ENCODE measurements at regions not wholly inside any gene's neighbourhood (a gene's known extent, or its start where the extent isn't known, plus 50 kb on each side); places are given as distances from the start of the nearest gene placed in this dataset.

DNA sequence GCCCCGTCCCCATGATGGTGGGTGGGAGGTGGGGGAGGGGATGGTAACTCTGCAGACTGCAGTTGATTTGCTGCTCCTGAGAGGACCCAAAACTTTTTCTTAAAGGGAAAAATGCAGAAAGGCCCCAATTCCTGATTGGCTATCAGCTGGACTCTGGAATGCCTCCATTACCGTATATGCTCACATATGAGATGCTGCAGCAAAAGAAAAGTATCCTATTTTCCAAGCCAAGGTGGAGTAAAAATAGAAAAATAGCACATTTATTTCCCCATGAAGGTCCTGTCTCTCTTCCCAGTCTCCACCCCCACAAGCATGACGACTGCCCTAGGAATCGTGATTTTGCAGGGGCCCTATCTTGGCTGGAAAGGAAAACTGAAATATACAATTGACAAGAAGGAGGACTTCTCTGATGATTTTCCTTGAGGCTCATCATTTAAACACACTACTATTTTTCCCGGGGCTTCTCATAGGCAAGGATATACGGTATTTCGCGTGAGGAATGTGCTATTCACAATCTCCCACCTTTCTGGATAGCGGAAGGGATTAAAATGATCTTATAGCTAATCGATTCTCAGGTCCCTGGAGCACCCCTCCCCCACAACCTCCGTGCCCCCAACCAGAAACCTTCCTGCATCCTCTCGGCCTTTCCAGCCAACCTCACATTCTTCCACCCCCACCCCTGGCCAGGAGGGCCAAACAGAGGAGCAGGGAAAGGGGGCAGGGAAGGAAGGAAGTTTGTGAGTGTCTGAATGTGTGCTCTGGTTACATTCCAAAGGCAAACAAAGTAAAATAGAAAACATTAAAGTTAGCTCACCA lies 138.9 kb upstream of the CCND2 start:
- no peaks in the 10 kb centered on the region for H3K9me3 ChIP-seq
- ChIA-PET POLR2A (interaction anchor here (1.0 kb wide), 1 partner anchor 17 kb away, joined by 3 read pairs; no protein-coding TSS in a partner anchor), CTCF (interaction anchor here (1.9 kb wide), 1 partner anchor 27 kb away, joined by 4 read pairs; no protein-coding TSS in a partner anchor)
- no peak overlapping the region for H3K4me3 ChIP-seq
- H3K27ac ChIP-seq: no peak overlapping the region
- no peak for FAIRE-seq
- H3K4me2 ChIP-seq: no peak overlapping the region
- no peaks in the 10 kb centered on the region for H3K4me1 ChIP-seq
- ATAC-seq: no peak
- WGBS (ENCODE audit: missing lambda C conversion rate): 40% methylated on average over 12 of the region's 12 CpGs
- no peak for DNase-seq (ENCODE audit: low read depth in 1 of 2, low spot score in 1 of 2)
- TF ChIP-seq HOXA7 (CRISPR knock-in tag; IDR thresholded peaks at IDR 0.05): no peak
- no peak for TF ChIP-seq NFE2L2 (conservative IDR thresholded peaks at IDR 0.05; ENCODE audit: low read length)
- no peak for TF ChIP-seq EHMT2 (IDR thresholded peaks at IDR 0.05; ENCODE audit: low read depth)
- TF ChIP-seq HOXB13 (CRISPR knock-in tag; IDR thresholded peaks at IDR 0.05; ENCODE audit: low read depth): no peak
- TF ChIP-seq, protein P1, sequence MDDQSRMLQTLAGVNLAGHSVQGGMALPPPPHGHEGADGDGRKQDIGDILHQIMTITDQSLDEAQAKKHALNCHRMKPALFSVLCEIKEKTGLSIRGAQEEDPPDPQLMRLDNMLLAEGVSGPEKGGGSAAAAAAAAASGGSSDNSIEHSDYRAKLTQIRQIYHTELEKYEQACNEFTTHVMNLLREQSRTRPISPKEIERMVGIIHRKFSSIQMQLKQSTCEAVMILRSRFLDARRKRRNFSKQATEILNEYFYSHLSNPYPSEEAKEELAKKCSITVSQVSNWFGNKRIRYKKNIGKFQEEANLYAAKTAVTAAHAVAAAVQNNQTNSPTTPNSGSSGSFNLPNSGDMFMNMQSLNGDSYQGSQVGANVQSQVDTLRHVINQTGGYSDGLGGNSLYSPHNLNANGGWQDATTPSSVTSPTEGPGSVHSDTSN (IDR thresholded peaks at IDR 0.05): no peak
- no peak for TF ChIP-seq ZNF302 (CRISPR knock-in tag; IDR thresholded peaks at IDR 0.05)
- TF ChIP-seq FOSL2 (IDR thresholded peaks at IDR 0.05): no peak
- no peak for TF ChIP-seq FOSL2 (CRISPR knock-in tag; IDR thresholded peaks at IDR 0.05)
- no peak for TF ChIP-seq NPAS2 (CRISPR knock-in tag; IDR thresholded peaks at IDR 0.05; ENCODE audit: borderline replicate concordance)
- TF ChIP-seq CEBPB (IDR thresholded peaks at IDR 0.05): no peak

DNA sequence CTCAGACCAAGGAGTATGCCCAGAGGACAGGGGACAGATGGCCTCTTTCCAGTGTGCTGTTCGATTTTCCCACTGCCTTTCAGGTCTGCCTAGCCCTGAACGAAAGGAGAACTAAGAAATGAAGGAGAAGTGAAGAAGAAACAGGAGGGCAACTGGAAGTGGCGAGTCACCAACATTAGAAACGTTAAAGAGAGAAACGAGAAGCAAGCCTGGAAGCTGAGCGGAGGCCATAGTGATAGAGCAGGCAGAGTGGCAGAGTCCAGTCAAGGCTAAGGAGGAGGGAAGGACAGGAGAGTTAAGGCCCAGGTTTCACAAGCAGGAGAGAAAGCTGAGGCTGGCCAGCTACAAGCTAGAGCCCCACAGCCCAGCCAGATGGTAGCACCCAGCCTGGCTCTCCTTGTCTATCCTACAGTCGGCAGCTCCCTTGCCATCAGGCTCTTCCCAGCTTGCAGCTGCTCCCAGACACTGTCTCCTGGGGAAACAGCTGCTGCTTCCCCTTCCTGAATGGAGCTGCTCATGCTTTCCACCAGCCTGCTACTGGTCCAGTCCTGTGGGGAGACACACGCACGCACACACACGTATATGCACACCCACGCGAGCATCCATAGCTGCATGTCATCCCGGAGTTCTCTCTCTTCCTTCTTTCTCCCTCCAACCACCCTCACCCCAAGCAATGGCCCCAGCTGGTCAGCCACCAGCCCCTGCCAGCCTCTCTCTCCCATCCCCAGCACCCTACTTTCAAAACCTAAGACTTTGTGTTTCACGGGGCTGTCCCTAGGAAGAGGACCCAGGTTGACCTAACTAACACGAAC lies 139.7 kb upstream of the CCND2 start:
- FAIRE-seq: no peak
- Histone ChIP-seq H3K9me3 (no peaks in the 10 kb centered on the region), H3K27ac (no peak overlapping the region), H3K4me1 (no peaks in the 10 kb centered on the region), H3K4me3 (no peak overlapping the region), H3K4me2 (no peak overlapping the region)
- POLR2A ChIA-PET: interaction anchor here (1.0 kb wide), 1 partner anchor 17 kb away, joined by 3 read pairs; no protein-coding TSS in a partner anchor
- TF ChIP-seq FOSB (CRISPR knock-in tag; IDR thresholded peaks at IDR 0.05) (no peak), HOXA7 (CRISPR knock-in tag; IDR thresholded peaks at IDR 0.05) (no peak), ZFP36 (IDR thresholded peaks at IDR 0.05; ENCODE audit: borderline replicate concordance, partially characterized antibody) (no peak), CBX2 (IDR thresholded peaks at IDR 0.05; ENCODE audit: borderline replicate concordance, low read depth) (no peak), CHD2 (IDR thresholded peaks at IDR 0.05; ENCODE audit: low read length, partially characterized antibody) (no peak), NR3C1 (IDR thresholded peaks at IDR 0.05) (no peak), FOSL2 (IDR thresholded peaks at IDR 0.05) (no peak), FOSL2 (CRISPR knock-in tag; IDR thresholded peaks at IDR 0.05) (no peak), NFE2L2 (conservative IDR thresholded peaks at IDR 0.05; ENCODE audit: low read length) (no peak), KDM5A (IDR thresholded peaks at IDR 0.05) (no peak), BHLHE40 (IDR thresholded peaks at IDR 0.05; ENCODE audit: low read depth, low read length) (no peak), KDM1A (IDR thresholded peaks at IDR 0.05; ENCODE audit: low read depth) (no peak), MAZ (IDR thresholded peaks at IDR 0.05; ENCODE audit: borderline replicate concordance, low read depth, low read length) (no peak), NPAS2 (CRISPR knock-in tag; IDR thresholded peaks at IDR 0.05; ENCODE audit: borderline replicate concordance) (no peak), HDAC2 (IDR thresholded peaks at IDR 0.05) (no peak)
- TF ChIP-seq, protein P2, sequence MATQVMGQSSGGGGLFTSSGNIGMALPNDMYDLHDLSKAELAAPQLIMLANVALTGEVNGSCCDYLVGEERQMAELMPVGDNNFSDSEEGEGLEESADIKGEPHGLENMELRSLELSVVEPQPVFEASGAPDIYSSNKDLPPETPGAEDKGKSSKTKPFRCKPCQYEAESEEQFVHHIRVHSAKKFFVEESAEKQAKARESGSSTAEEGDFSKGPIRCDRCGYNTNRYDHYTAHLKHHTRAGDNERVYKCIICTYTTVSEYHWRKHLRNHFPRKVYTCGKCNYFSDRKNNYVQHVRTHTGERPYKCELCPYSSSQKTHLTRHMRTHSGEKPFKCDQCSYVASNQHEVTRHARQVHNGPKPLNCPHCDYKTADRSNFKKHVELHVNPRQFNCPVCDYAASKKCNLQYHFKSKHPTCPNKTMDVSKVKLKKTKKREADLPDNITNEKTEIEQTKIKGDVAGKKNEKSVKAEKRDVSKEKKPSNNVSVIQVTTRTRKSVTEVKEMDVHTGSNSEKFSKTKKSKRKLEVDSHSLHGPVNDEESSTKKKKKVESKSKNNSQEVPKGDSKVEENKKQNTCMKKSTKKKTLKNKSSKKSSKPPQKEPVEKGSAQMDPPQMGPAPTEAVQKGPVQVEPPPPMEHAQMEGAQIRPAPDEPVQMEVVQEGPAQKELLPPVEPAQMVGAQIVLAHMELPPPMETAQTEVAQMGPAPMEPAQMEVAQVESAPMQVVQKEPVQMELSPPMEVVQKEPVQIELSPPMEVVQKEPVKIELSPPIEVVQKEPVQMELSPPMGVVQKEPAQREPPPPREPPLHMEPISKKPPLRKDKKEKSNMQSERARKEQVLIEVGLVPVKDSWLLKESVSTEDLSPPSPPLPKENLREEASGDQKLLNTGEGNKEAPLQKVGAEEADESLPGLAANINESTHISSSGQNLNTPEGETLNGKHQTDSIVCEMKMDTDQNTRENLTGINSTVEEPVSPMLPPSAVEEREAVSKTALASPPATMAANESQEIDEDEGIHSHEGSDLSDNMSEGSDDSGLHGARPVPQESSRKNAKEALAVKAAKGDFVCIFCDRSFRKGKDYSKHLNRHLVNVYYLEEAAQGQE (IDR thresholded peaks at IDR 0.05): no peak
- TF ChIP-seq, protein P3, sequence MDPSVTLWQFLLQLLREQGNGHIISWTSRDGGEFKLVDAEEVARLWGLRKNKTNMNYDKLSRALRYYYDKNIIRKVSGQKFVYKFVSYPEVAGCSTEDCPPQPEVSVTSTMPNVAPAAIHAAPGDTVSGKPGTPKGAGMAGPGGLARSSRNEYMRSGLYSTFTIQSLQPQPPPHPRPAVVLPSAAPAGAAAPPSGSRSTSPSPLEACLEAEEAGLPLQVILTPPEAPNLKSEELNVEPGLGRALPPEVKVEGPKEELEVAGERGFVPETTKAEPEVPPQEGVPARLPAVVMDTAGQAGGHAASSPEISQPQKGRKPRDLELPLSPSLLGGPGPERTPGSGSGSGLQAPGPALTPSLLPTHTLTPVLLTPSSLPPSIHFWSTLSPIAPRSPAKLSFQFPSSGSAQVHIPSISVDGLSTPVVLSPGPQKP (IDR thresholded peaks at IDR 0.05; ENCODE audit: low read depth, low read length): no peak
- TF ChIP-seq, protein P4, sequence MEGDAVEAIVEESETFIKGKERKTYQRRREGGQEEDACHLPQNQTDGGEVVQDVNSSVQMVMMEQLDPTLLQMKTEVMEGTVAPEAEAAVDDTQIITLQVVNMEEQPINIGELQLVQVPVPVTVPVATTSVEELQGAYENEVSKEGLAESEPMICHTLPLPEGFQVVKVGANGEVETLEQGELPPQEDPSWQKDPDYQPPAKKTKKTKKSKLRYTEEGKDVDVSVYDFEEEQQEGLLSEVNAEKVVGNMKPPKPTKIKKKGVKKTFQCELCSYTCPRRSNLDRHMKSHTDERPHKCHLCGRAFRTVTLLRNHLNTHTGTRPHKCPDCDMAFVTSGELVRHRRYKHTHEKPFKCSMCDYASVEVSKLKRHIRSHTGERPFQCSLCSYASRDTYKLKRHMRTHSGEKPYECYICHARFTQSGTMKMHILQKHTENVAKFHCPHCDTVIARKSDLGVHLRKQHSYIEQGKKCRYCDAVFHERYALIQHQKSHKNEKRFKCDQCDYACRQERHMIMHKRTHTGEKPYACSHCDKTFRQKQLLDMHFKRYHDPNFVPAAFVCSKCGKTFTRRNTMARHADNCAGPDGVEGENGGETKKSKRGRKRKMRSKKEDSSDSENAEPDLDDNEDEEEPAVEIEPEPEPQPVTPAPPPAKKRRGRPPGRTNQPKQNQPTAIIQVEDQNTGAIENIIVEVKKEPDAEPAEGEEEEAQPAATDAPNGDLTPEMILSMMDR (IDR thresholded peaks at IDR 0.05): no peak
- TF ChIP-seq, protein P5, sequence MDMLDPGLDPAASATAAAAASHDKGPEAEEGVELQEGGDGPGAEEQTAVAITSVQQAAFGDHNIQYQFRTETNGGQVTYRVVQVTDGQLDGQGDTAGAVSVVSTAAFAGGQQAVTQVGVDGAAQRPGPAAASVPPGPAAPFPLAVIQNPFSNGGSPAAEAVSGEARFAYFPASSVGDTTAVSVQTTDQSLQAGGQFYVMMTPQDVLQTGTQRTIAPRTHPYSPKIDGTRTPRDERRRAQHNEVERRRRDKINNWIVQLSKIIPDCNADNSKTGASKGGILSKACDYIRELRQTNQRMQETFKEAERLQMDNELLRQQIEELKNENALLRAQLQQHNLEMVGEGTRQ (IDR thresholded peaks at IDR 0.05): no peak
- TF ChIP-seq, protein P6, sequence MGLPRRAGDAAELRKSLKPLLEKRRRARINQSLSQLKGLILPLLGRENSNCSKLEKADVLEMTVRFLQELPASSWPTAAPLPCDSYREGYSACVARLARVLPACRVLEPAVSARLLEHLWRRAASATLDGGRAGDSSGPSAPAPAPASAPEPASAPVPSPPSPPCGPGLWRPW (IDR thresholded peaks at IDR 0.05): no peak
- 43% methylated on average over 14 of the region's 15 CpGs for WGBS (ENCODE audit: missing lambda C conversion rate)
- no peak for DNase-seq (ENCODE audit: low read depth in 1 of 2, low spot score in 1 of 2)
- CTCF ChIA-PET: interaction anchor here (0.6 kb wide), 1 partner anchor 37 kb away, joined by 3 read pairs; no protein-coding TSS in a partner anchor
- 0 out of 6 replicates have a peak, but pooled peaks of 1 of the 2 experiments have one; percentile 19 for ATAC-seq
